GM13976 (cell line): ENCODE measurements at regions not wholly inside any gene's neighbourhood (a gene's known extent, or its start where the extent isn't known, plus 50 kb on each side); places are given as distances from the start of the nearest gene placed in this dataset.

Source experiments
- DNase-seq: peaks from one replicate; pipeline ENCODE4 v3.0.0; 2012; ENCODE audit warnings: low spot score
- CTCF ChIP-seq: IDR thresholded peaks from 2 replicates; pipeline ENCODE4 v1.5.1; 2012; ENCODE audit warnings: borderline replicate concordance, mild to moderate bottlenecking; ENCODE audit not compliant: insufficient read depth; ENCODE audit errors: extremely low read depth, missing control alignments, control extremely low read depth
- in situ Hi-C: fragments of 300-500 bp; cut with MboI; formaldehyde crosslinking; loops from one replicate; pipeline ENCODE4 v1.12.0; 2022; ENCODE audit warnings: low sequenced_read_pairs, mixed read lengths, inconsistent platforms; ENCODE audit not compliant: unreplicated experiment

GRCh38 chr4:132934911-132935310 is 214.2 kb upstream of the PCDH10 start:
- DNase-seq = no peak
- no peak for TF ChIP-seq CTCF
- in situ Hi-C loops = no loop called here

- DNase-seq = no peak
- in situ Hi-C loops = no loop called here
Observed at GRCh38 chr4:132955146-132955545, 193.9 kb upstream of the PCDH10 start.

GRCh38 chr4:132956962-132957361 is 192.1 kb upstream of the PCDH10 start:
- in situ Hi-C loops = no loop called here

More at GRCh38 chr4:132955146-132955545, 193.9 kb upstream of the PCDH10 start:
- no peak for TF ChIP-seq CTCF

GRCh38 chr4:132958457-132959263 is 190.4 kb upstream of the PCDH10 start:
- in situ Hi-C loops = no loop called here
- no peak for TF ChIP-seq CTCF
- no peak for DNase-seq

More at GRCh38 chr4:132956962-132957361, 192.1 kb upstream of the PCDH10 start:
- no peak for TF ChIP-seq CTCF
- no peak for DNase-seq

GRCh38 chr4:132981611-132982010 is 167.5 kb upstream of the PCDH10 start:
- no peak for TF ChIP-seq CTCF

GRCh38 chr4:132982151-132982550 is 166.9 kb upstream of the PCDH10 start:
- DNase-seq = no peak
- in situ Hi-C loops = no loop called here
- no peak for TF ChIP-seq CTCF

More at GRCh38 chr4:132981611-132982010, 167.5 kb upstream of the PCDH10 start:
- in situ Hi-C loops = no loop called here
- no peak for DNase-seq
